ENCODE measurements at regions not wholly inside any gene's neighbourhood (a gene's known extent, or its start where the extent isn't known, plus 50 kb on each side); places are given as distances from the start of the nearest gene placed in this dataset.

DNA sequence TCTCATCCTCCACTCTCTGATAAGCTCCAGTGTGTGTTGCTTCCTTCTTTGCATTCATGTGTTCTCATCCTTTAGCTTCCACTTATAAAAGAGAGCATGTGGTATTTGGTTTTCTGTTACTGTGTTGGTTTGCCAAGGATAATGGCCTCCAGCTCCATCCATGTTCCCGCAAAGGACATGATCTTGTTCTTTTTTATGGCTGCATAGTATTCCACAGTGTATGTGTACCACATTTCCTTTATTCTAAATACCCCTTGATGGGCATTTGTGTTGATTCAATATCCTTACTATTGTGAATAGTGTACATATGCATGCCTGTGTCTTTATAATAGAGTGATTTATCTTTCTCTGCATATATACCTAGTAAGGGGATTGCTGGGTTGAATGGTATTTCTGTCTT, 155.1 kb downstream of the DCK start:
- no peak for TF ChIP-seq POLR2A (IDR thresholded peaks at IDR 0.05; ENCODE audit: low read length)
- no peak for TF ChIP-seq GATA1 (IDR thresholded peaks at IDR 0.05; ENCODE audit: low read depth, low read length)
